Activated T-helper 1 cell treated with anti-CD3 and anti-CD28 coated beads, Interleukin-2, amount 50 U/mL, for 16 hours (primary cell): ENCODE measurements at regions not wholly inside any gene's neighbourhood (a gene's known extent, or its start where the extent isn't known, plus 50 kb on each side); places are given as distances from the start of the nearest gene placed in this dataset.
A peak's percentile ranks its signal among the peaks of the same experiment; 100 is the strongest.

Source experiments
- DNase-seq, 2 donors: peaks; one replicate each; pipeline ENCODE4 v3.0.0-alpha.2; 2020; ENCODE audit warnings: low read depth in 1 of 2, low spot score in 1 of 2

GRCh38 chrX:40282946-40283660, 185.3 kb upstream of the BCOR start:
- no peak for DNase-seq

GRCh38 chrX:40282348-40282747, 184.6 kb upstream of the BCOR start:
- DNase-seq, result no peak

GRCh38 chrX:40281336-40282005, 183.7 kb upstream of the BCOR start:
- DNase-seq, result no peak

GRCh38 chrX:40279762-40280161, 182.0 kb upstream of the BCOR start:
- no peak for DNase-seq

GRCh38 chrX:40279091-40279430, 181.3 kb upstream of the BCOR start:
- no peak for DNase-seq

GRCh38 chrX:40278340-40279090, 180.8 kb upstream of the BCOR start:
- DNase-seq, result peak; percentile 12 to 33

- no peak for DNase-seq
Observed at GRCh38 chrX:40277672-40278071, 179.9 kb upstream of the BCOR start.

GRCh38 chrX:40273356-40274050, 175.7 kb upstream of the BCOR start:
- DNase-seq, result no peak

- no peak for DNase-seq
Observed at GRCh38 chrX:40272776-40273175, 175.0 kb upstream of the BCOR start.

- no peak for DNase-seq
Observed at GRCh38 chrX:40272141-40272540, 174.4 kb upstream of the BCOR start.

GRCh38 chrX:40268188-40268520, 170.4 kb upstream of the BCOR start:
- DNase-seq, result no peak

- DNase-seq, result no peak
Observed at GRCh38 chrX:40267334-40268187, 169.8 kb upstream of the BCOR start.

GRCh38 chrX:40266490-40267333, 169.0 kb upstream of the BCOR start:
- DNase-seq, result peak; percentile 17 to 20

- DNase-seq, result no peak
Observed at GRCh38 chrX:40265936-40266335, 168.2 kb upstream of the BCOR start.

GRCh38 chrX:40263014-40263560, 165.3 kb upstream of the BCOR start:
- DNase-seq, result no peak

GRCh38 chrX:40262157-40263013, 164.6 kb upstream of the BCOR start:
- DNase-seq, result no peak

GRCh38 chrX:40261833-40262156, 164.0 kb upstream of the BCOR start:
- no peak for DNase-seq

GRCh38 chrX:40260146-40260747, 162.5 kb upstream of the BCOR start:
- DNase-seq, result no peak
